Activated naive CD8-positive, alpha-beta T cell (primary cell): ENCODE measurements at regions not wholly inside any gene's neighbourhood (a gene's known extent, or its start where the extent isn't known, plus 50 kb on each side); places are given as distances from the start of the nearest gene placed in this dataset.

ENCODE experiments used
- H3K27ac Mint-ChIP-seq: one replicate; pipeline ENCODE4 v1.8.0; 2021; ENCODE audit warnings: mixed read lengths
- H3K27me3 Mint-ChIP-seq: one replicate; pipeline ENCODE4 v1.8.0; 2021; ENCODE audit warnings: mixed read lengths
- H3K36me3 Mint-ChIP-seq: one replicate; pipeline ENCODE4 v1.8.0; 2021; ENCODE audit warnings: mixed read lengths
- H3K4me1 Mint-ChIP-seq: one replicate; pipeline ENCODE4 v1.8.0; 2021; ENCODE audit warnings: low read depth, mixed read lengths
- H3K4me3 Mint-ChIP-seq: one replicate; pipeline ENCODE4 v1.8.0; 2021; ENCODE audit warnings: mild to moderate bottlenecking, mixed read lengths
- H3K9me3 Mint-ChIP-seq: one replicate; pipeline ENCODE4 v1.8.0; 2021; ENCODE audit warnings: low read depth, mixed read lengths

- Mint-ChIP-seq H3K9me3 (no peaks in the 10 kb centered on the region), H3K36me3 (no peaks in the 10 kb centered on the region), H3K4me1 (no peaks in the 10 kb centered on the region), H3K27ac (no peak overlapping the region), H3K4me3 (no peak overlapping the region), H3K27me3 (peaks cover 34% of the 10 kb centered on the region)
Measured at GRCh38 chr11:69983571-69983877, 94.6 kb upstream of the ANO1 start.

- Mint-ChIP-seq H3K4me3 (no peak overlapping the region), H3K36me3 (no peaks in the 10 kb centered on the region), H3K27me3 (peaks cover 31% of the 10 kb centered on the region), H3K27ac (no peak overlapping the region), H3K9me3 (no peaks in the 10 kb centered on the region), H3K4me1 (no peaks in the 10 kb centered on the region)
Measured at GRCh38 chr11:69983897-69984438, 94.1 kb upstream of the ANO1 start.

- Mint-ChIP-seq H3K4me3 (no peak overlapping the region), H3K9me3 (no peaks in the 10 kb centered on the region), H3K36me3 (no peaks in the 10 kb centered on the region), H3K27me3 (peaks cover 34% of the 10 kb centered on the region), H3K4me1 (no peaks in the 10 kb centered on the region), H3K27ac (no peak overlapping the region)
Measured at GRCh38 chr11:69984457-69985261, 93.5 kb upstream of the ANO1 start.

- Mint-ChIP-seq H3K4me1 (no peaks in the 10 kb centered on the region), H3K27ac (no peak overlapping the region), H3K9me3 (no peaks in the 10 kb centered on the region), H3K27me3 (peaks cover 34% of the 10 kb centered on the region), H3K36me3 (no peaks in the 10 kb centered on the region), H3K4me3 (no peak overlapping the region)
Measured at GRCh38 chr11:69985331-69985640, 92.8 kb upstream of the ANO1 start.

- H3K4me1 Mint-ChIP-seq, result no peaks in the 10 kb centered on the region
- H3K27me3 Mint-ChIP-seq, result peaks cover 35% of the 10 kb centered on the region
- H3K9me3 Mint-ChIP-seq, result no peaks in the 10 kb centered on the region
- H3K4me3 Mint-ChIP-seq, result no peak overlapping the region
- no peak overlapping the region for H3K27ac Mint-ChIP-seq
- no peaks in the 10 kb centered on the region for H3K36me3 Mint-ChIP-seq
Measured at GRCh38 chr11:69985641-69986439, 92.3 kb upstream of the ANO1 start.

GRCh38 chr11:69986440-69986787 is 91.7 kb upstream of the ANO1 start:
- Mint-ChIP-seq H3K27me3 (peaks cover 36% of the 10 kb centered on the region), H3K4me3 (no peak overlapping the region), H3K9me3 (no peaks in the 10 kb centered on the region), H3K36me3 (no peaks in the 10 kb centered on the region), H3K4me1 (no peaks in the 10 kb centered on the region), H3K27ac (no peak overlapping the region)

- Mint-ChIP-seq H3K27me3 (peaks cover 35% of the 10 kb centered on the region), H3K4me1 (no peaks in the 10 kb centered on the region), H3K9me3 (no peaks in the 10 kb centered on the region), H3K4me3 (no peak overlapping the region), H3K27ac (no peak overlapping the region), H3K36me3 (no peaks in the 10 kb centered on the region)
Measured at GRCh38 chr11:69986830-69987229, 91.3 kb upstream of the ANO1 start.

GRCh38 chr11:69992026-69992425 is 86.1 kb upstream of the ANO1 start:
- H3K27me3 Mint-ChIP-seq, result peaks cover 26% of the 10 kb centered on the region
- no peak overlapping the region for H3K4me3 Mint-ChIP-seq
- H3K36me3 Mint-ChIP-seq, result peaks cover 3% of the 10 kb centered on the region
- H3K27ac Mint-ChIP-seq, result no peak overlapping the region
- no peaks in the 10 kb centered on the region for H3K4me1 Mint-ChIP-seq
- H3K9me3 Mint-ChIP-seq, result peaks cover 8% of the 10 kb centered on the region

GRCh38 chr11:69992943-69993694 is 85.0 kb upstream of the ANO1 start:
- Mint-ChIP-seq H3K27ac (no peak overlapping the region), H3K27me3 (peaks cover 25% of the 10 kb centered on the region), H3K9me3 (peaks cover 8% of the 10 kb centered on the region), H3K4me1 (no peaks in the 10 kb centered on the region), H3K4me3 (no peak overlapping the region), H3K36me3 (peaks cover 3% of the 10 kb centered on the region)

- Mint-ChIP-seq H3K4me1 (no peaks in the 10 kb centered on the region), H3K9me3 (peaks cover 8% of the 10 kb centered on the region), H3K36me3 (peaks cover 3% of the 10 kb centered on the region), H3K27me3 (peaks cover 19% of the 10 kb centered on the region), H3K27ac (no peak overlapping the region), H3K4me3 (no peak overlapping the region)
Measured at GRCh38 chr11:69994810-69995209, 83.3 kb upstream of the ANO1 start.

GRCh38 chr11:69995697-69996096 is 82.4 kb upstream of the ANO1 start:
- H3K4me3 Mint-ChIP-seq, result no peak overlapping the region
- H3K27me3 Mint-ChIP-seq, result peaks cover 22% of the 10 kb centered on the region
- H3K4me1 Mint-ChIP-seq, result no peaks in the 10 kb centered on the region
- peaks cover 8% of the 10 kb centered on the region for H3K9me3 Mint-ChIP-seq
- no peak overlapping the region for H3K27ac Mint-ChIP-seq
- H3K36me3 Mint-ChIP-seq, result peaks cover 3% of the 10 kb centered on the region

GRCh38 chr11:69996451-69996850 is 81.7 kb upstream of the ANO1 start:
- peaks cover 3% of the 10 kb centered on the region for H3K36me3 Mint-ChIP-seq
- no peaks in the 10 kb centered on the region for H3K4me1 Mint-ChIP-seq
- peaks cover 20% of the 10 kb centered on the region for H3K27me3 Mint-ChIP-seq
- no peak overlapping the region for H3K4me3 Mint-ChIP-seq
- peaks cover 8% of the 10 kb centered on the region for H3K9me3 Mint-ChIP-seq
- H3K27ac Mint-ChIP-seq, result no peak overlapping the region

- Mint-ChIP-seq H3K4me3 (no peak overlapping the region), H3K4me1 (no peaks in the 10 kb centered on the region), H3K27ac (no peak overlapping the region), H3K36me3 (peaks cover 3% of the 10 kb centered on the region), H3K9me3 (peaks cover 8% of the 10 kb centered on the region), H3K27me3 (peaks cover 15% of the 10 kb centered on the region)
Measured at GRCh38 chr11:69997352-69997751, 80.8 kb upstream of the ANO1 start.

GRCh38 chr11:69999721-70000120 is 78.4 kb upstream of the ANO1 start:
- Mint-ChIP-seq H3K4me1 (no peaks in the 10 kb centered on the region), H3K27ac (no peak overlapping the region), H3K9me3 (peaks cover 2% of the 10 kb centered on the region), H3K4me3 (no peak overlapping the region), H3K36me3 (peaks cover 1% of the 10 kb centered on the region), H3K27me3 (peaks cover 13% of the 10 kb centered on the region)

GRCh38 chr11:70000228-70000627 is 77.9 kb upstream of the ANO1 start:
- no peak overlapping the region for H3K4me3 Mint-ChIP-seq
- H3K36me3 Mint-ChIP-seq, result no peaks in the 10 kb centered on the region
- H3K27me3 Mint-ChIP-seq, result peaks cover 13% of the 10 kb centered on the region
- no peak overlapping the region for H3K27ac Mint-ChIP-seq
- H3K4me1 Mint-ChIP-seq, result no peaks in the 10 kb centered on the region
- no peaks in the 10 kb centered on the region for H3K9me3 Mint-ChIP-seq
